ENCODE measurements at regions not wholly inside any gene's neighbourhood (a gene's known extent, or its start where the extent isn't known, plus 50 kb on each side); places are given as distances from the start of the nearest gene placed in this dataset.

DNA sequence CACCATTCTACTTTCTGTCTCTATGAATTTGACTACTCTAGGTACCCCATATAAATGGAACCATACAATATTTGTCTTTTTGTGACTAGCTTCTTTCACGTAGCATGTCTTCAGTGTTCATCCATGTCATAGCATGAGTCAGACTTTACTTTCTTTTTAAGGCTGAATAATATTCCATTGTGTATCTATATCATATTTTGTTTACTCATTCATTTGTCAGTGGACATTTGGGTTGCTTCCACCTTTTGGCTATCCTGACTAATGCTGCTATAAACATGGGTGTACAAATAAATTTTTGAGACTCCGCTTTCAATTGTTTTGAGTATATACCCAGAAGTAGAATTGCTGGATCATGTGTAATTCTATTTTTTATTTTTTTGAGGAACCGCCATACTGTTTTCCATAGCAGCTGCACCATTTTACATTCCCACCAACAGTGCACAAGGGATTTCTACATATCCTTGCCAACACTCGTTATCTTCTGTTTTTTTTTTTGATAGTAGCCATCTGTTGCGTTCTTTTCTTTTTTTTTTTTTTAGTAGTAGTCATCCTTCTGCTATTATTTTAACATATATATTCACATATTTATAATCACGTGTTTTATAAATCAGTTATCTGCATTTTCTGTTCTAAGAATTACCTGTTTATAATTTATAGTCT lies 158.0 kb upstream of the MED14 start:
- TF ChIP-seq, protein P1, sequence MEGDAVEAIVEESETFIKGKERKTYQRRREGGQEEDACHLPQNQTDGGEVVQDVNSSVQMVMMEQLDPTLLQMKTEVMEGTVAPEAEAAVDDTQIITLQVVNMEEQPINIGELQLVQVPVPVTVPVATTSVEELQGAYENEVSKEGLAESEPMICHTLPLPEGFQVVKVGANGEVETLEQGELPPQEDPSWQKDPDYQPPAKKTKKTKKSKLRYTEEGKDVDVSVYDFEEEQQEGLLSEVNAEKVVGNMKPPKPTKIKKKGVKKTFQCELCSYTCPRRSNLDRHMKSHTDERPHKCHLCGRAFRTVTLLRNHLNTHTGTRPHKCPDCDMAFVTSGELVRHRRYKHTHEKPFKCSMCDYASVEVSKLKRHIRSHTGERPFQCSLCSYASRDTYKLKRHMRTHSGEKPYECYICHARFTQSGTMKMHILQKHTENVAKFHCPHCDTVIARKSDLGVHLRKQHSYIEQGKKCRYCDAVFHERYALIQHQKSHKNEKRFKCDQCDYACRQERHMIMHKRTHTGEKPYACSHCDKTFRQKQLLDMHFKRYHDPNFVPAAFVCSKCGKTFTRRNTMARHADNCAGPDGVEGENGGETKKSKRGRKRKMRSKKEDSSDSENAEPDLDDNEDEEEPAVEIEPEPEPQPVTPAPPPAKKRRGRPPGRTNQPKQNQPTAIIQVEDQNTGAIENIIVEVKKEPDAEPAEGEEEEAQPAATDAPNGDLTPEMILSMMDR (IDR thresholded peaks at IDR 0.05) = no peak
- no peak for TF ChIP-seq EP300 (IDR thresholded peaks at IDR 0.05)
- TF ChIP-seq POLR2A (IDR thresholded peaks at IDR 0.05) = no peak

Measured in sigmoid colon (tissue), 4 donors.